ENCODE measurements at regions not wholly inside any gene's neighbourhood (a gene's known extent, or its start where the extent isn't known, plus 50 kb on each side); places are given as distances from the start of the nearest gene placed in this dataset.
"Not testable (repeated sequence)": the region's sequence is repeated elsewhere in the genome, so short reads cannot be mapped to it uniquely, and the experiment has no call there.

DNA sequence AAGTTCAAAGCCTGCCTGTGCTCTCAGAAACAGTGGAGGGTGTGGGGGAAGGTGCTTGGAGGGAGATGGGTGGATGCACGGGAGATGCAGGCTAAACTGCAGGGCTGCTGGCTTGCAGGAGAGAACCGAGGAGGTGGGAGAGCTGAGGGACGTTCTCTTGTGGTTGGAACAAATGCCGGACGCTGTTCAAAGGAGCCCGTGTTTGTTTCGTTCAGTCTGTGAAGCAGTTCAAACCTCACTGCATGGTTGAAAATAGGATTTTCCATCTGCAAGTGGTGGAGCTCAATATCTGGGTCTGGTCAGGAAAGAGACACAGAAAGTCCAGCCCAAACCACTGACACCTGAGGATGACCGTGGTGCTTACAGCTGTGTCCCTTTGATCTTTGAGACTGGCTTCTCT is 1241.8 kb downstream of the TMEM121 start:
- not testable (repeated sequence) for DNase-seq

DNA sequence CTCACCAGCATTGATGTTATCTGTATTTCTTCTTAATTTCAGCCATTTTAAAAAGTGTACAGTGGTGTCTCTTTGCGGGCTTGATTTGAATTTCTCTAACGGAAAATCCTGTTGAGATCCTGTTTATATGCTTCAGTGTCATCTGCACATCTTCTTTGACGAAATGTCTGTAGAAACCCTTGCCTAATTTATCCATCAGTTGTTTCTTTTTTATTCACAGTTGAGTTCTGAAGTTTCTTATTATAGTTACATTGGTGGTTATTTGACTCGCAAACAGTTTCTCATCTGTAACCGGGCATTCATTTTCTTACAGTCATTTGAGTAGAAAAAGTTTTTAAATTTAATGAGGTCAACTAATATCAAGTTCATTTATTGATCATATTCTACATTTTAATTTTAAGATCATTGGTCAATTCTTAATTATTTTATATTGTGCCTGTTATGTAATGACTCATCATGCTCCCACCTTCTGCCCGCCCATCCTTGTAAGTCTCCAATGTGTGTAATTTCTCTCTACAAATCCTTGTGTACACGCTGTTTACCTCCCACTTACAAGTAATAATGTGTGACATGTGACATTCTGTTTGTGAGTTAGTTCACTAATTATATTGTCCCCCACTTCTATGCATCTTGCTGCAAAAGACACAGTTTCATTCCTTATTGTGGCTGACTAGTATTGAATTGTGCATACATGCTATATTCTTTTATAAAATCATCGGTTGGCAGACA is 1242.8 kb downstream of the TMEM121 start:
- DNase-seq = not testable (repeated sequence)

DNA sequence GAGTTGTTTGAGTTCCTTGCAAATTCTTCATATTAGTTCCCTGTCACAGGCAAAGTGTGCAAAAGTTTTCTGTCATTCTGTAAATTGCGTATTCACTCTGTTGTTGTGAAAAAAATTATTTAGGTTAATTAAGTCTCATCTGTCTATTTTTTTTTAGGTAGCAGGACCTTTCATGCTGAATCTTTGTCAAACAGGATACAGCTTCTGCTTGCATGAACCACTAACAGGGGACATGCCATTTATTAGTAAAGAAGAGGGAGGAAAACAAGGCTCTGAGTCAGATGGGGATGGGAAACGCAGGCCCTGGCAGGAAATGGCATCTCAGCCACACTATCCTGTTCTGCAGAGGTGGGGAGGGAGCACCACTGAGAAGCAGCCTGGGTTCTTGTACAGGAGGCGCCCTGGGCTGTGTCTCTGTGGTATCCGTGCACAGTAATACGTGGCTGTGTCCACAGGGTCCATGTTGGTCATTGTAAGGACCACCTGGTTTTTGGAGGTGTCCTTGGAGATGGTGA is 1243.8 kb downstream of the TMEM121 start:
- not testable (repeated sequence) for DNase-seq

DNA sequence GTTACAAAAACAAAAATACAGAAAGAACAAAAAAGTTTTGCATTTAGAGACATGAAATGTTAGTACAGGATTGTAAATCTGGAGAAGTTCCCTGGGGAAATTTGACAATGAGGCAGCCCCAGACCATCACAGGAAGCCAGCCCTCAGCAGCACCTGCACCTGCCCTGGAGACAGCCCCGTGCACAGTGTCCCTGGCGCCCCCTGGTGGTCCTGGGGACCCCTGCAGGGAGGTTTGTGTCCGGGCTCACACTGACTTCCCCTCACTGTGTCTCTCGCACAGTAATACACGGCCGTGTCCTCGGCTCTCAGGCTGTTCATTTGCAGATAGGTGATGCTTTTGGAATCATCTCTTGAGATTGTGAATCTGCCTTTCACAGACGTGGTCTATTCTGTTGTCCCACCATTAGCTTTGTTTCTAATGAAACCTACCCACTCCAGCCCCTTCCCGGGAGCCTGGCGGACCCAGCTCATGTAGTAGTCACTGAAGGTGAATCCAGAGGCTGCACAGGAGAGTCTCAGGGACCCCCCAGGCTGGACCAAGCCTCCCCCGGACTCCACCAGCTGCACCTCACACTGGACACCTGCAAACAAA is 1248.6 kb downstream of the TMEM121 start:
- not testable (repeated sequence) for DNase-seq

DNA sequence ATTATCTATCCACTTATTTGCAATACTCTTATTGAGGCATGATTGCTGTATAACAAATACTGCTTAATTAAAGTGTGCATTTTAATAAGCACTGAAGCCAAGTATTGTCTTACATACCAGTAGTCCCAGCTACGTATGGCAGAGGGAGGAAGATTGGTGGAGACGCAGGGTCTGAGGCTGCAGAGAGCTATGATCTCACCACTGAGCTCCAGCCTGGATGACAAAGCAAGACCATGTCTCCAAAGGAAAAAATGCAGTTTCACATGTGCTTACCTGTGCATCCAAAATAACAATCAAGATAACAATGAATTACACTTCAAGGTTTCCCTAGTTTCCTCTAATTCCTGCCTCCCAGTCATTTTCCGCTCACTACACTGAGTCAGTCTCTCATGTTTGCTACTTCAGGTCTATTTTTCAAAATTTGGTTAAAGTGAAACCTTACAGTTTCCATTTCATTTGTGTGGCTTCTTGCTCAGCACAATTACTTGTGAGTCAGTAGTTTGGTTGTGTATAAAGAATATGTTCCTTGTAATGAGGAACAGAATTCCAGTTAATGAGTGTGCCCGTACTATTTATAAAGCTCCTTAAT is 1250.1 kb downstream of the TMEM121 start:
- no peak for DNase-seq

DNA sequence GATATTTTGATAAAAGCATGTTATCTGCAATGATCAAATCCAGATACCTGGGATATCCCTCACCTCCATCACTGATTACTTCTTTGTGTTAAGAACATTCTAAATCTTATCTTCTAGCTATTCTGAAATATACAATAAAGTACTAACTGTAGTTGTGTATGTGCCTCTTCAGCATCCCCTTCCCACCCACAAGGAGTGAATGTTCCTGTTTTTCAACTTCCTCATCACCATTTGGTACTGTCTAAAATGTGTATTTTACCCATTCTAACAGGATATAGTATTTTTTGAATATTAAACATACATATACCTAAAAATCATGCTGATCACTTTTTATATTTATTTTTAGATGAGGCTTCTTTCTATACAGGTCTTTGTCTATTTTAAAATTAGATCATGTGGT is 1252.6 kb downstream of the TMEM121 start:
- no peak for DNase-seq

DNA sequence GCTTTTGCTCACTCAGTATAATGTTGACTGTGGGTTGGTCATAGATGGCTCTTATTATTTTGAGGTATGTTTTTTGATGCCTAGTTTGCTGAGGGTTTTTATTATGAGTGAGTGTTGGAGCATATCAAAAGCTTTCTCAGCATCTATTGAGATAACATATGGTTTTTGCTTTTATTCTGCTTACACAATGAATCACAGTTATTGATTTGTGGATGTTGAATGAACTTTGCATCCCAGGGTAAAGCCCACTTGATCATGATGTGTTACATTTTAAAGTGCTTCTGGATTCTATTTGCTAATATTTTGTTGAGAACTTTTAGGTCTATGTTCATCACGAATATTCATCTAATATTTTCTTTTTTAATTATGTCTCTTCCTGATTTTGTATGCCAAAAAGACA is 1260.3 kb downstream of the TMEM121 start:
- DNase-seq = no peak

DNA sequence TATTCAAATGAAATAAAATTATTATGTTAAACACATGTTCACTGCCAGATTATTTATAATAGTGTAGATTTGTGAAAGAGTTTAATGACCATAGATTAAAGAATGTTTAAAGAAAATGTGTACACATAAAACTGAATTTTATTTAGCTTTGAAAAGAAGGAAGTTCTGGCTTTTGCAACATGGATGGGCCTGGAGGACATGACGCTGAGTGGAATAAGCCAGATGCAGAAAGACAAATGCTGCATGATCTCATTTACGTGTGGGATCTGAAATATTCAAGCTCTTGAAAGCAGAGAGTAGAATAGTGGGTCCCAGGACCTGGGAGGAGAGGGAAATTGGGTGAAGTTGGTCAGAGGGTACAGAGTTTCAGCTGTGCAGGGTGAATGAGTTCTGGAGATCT is 1261.2 kb downstream of the TMEM121 start:
- no peak for DNase-seq

DNA sequence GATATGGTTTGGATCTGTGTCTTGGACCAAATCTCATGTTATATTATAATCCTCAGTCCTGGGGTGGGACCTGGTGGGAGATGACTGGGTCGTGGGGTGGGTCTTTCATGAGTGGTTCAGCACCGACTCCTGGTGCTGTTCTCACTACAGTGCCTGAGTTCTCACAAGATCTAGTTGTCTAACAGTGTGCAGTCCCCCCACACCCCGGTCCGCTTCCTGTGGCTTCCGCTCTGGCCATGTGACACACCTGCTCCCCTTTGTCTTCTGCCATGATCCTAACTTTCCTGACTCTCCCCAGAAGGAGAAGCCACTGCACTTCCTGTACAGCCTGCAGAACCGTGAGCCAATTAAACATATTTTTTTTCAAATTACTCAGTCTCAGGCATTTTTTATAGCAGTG is 1262.2 kb downstream of the TMEM121 start:
- DNase-seq = no peak

DNA sequence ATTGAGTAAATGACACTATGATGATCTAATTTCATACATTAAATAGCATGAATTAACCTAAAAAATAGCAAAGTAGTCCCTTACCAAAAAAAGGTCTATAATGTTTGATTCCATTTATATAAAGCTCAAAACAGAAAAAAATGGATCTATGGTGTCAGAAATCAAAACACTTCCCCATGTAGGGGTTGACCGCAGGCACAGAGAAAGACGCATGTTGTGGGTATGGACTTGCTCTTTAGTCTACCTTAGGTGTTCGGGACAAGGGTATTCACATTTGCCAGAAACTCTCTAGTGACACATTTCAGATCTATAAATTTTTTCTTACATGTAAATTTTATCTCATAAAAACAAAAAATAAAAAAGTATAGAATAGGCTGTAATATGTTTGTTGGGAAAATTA is 1262.9 kb downstream of the TMEM121 start:
- DNase-seq = no peak

DNA sequence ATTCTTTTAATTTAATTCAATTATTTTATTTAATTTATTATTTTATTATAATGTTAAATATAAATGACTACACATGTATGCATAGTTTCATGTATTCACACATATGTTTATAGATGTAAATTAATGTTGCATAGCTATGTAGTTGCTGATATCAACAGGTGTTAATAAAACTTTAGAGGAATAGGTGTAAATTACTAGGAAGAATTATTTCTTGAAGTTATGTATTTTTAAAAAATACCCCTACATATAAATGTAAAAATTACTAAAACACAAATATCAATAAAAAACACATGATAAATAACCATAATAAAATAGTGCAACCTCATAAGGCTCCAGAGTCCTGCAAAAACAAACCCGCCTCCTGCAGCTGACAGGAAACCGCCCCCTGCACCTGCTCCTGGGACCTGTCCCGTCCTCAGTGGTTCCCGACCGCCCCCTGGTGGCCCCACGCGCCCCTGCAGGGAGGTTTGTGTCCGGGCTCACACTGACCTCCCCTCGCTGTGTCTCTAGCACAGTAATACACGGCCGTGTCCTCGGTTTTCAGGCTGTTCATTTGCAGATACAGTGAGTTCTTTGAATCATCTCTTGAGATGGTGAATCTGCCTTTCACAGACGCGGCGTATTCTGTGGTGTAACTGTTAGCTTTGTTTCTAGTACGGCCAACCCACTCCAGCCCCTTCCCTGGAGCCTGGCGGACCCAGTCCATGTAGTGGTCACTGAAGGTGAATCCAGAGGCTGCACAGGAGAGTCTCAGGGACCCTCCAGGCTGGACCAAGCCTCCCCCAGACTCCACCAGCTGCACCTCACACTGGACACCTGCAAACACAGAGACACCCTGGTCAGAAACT is 1264.0 kb downstream of the TMEM121 start:
- DNase-seq = peak; percentile 1

DNA sequence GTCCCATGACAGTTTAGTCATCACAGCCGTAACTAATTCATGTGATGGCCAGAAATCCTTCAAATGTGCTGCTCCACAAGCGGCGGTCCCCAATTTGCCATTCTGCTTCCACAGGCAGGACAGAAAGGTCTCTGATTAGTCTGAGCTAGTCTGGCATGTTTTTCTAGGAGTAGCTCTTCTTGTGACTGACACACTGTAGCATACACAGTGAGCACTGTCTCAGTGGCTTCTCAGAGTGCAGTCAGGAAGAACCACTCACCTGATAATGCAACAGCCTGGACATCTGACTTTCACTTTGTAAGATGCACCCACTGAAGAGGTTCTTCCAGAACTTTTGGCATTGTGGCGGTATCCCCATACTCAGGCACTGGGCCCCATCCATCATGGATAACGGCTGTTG is 1266.2 kb downstream of the TMEM121 start:
- DNase-seq = no peak

DNA sequence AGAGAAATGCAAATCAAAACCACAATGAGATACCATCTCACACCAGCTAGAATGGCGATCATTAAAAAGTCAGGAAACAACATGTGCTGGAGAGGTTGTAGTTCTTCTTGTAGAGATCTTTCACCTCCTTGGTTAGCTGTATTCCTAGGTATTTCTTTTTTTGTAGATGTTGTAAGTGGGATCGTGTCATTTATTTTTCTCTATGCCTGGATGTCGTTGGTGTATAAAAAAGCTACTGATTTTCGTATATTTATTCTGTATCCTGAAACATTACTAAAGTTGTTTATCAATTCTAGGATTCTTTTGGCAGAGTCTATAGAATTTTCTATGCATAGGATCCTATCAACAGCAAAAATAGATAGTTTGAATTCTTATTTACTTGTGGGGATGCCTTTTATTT is 1271.8 kb downstream of the TMEM121 start:
- DNase-seq = not testable (repeated sequence)

DNA sequence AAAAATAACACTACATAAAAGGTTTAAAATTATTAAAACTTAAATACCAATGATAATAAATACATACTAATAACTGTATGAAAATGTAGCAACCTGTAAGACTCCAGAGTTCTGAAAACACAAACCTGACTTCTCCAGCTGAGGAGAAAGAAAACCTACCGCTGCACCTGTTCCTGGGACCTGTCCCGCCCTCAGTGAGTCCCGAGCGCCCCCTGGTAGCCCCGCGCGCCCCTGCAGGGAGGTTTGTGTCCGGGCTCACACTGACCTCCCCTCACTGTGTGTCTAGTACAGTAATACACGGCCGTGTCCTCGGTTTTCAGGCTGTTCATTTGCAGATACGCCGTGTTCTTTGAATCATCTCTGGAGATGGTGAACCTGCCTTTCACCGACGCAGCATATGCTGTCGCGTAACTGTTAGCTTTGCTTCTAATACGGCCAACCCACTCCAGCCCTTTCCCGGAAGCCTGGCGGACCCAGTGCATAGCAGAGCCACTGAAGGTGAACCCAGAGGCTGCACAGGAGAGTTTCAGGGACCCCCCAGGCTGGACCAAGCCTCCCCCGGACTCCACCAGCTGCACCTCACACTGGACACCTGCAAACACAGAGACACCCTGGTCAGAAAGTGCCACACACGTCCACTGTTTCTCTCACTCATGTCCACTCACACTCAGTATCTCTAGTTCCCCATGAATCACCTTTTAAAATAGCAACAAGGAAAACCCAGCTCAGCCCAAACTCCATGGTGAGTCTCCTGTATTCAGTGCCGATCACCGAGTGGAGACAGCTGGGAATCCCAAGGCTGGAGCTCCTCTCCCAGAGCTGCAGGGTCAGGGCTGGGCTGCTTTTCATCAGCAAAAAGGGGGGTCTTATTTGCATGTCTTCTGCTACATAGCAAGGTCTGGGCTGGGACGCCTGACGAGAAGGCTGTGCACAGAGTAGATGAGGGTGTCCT is 1276.3 kb downstream of the TMEM121 start:
- no peak for DNase-seq

DNA sequence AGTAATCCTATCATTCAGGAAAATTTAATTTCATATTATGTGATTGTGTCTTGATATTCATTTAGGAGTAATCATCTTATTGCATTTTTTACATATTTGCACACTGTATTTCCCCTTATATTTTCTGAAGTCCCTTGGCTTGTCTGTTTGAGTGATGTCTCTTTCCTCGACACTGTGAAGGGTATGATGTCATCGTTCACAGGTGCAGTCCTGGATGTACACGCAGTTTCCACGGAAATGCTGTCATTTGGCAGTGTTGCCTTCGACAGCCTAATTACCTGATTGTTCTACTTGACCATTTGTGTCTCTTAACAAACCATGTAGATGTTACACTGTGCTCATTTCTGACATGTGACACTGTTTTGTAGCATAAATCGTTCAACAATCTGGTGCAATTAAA is 1277.0 kb downstream of the TMEM121 start:
- DNase-seq = no peak

DNA sequence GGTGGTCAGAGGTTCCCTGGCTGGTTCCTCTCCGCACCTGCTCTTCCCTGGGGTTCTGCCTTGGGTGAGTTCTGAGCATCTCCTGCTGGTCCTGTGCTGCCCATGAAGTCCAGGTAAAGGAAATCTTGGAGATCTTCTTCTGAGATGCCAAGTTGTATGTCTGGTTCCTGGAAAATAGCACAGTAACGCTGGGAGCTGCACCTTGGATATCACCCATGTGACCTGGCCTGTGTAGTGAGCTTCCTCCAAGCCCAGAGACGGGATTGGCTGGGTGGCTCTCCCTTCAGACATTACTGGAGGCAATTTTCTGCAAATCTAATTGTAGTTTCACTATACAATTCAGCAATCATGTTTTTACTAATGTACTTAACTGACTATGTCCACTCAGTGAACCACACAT is 1281.1 kb downstream of the TMEM121 start:
- DNase-seq = no peak

DNA sequence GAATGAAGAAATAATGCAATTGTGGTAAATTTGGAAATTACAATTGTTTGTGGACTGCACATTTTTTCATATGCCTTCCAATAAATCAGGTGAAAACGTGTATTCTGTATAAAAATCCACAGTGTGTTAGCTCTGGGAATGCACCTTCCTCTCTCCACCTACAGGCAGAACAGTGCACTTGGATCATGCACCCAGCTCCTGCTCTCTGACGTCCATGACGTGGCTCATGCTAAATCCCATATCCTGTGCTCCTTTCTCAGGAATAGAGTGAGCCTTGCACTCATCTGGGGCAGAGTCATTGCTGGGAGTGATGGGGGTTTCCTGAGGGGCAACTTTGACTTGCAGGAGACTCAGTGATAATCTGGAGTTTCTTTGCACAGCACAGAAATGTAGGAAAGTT is 1282.1 kb downstream of the TMEM121 start:
- DNase-seq = no peak

DNA sequence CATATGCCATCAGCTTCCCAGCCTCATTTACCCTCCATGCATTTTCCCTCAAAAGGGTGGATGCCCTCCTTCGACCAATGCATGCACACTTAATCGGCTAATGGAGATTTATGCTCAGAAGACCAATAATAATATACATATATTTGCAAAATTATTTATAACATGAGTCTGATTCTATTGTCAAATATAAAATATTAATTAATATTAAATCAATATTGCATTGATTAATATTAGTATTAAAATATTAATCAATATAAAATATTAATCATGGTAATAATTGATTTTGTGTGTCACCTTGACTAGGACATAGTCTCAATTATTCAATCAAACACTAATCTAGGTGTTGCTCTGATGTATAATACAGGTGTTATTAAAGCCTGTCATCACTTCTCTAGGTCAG is 1282.5 kb downstream of the TMEM121 start:
- no peak for DNase-seq

DNA sequence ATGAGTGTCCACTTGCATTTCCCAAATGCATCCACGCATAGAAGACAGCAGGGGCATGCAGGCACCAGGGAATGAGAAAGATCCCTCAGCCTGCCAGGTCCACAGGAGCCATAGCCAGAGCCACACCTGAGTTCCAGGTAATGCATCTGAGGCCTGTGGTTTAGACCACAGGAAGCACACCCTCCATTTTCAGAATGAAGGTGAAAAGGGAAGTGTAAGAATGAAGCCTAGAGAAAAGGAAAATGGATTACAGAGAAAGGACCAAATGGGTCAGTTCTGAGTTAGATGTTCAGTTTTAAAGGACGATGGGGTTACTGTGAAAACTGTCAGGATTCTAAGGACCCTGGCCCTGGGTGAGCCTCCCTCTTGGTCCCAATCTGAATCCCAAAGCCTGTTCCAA is 1283.2 kb downstream of the TMEM121 start:
- no peak for DNase-seq

DNA sequence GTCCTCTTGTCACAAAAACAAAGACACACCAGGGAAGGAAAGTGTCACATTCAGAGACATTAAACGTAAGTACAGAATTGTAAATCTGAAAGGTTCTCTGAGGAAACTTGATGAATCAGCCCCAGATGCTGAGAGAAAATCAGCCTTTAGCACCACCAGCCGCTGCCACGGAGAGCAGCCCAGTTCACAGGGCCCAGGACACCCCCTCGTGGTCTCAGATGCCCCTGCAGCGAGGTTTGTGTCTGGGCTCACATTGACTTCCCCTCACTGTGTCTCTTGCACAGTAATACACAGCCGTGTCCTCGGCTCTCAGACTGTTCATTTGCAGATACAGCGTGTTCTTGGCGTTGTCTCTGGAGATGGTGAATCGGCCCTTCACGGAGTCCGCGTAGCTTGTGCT is 1283.8 kb downstream of the TMEM121 start:
- DNase-seq = not testable (repeated sequence)

DNA sequence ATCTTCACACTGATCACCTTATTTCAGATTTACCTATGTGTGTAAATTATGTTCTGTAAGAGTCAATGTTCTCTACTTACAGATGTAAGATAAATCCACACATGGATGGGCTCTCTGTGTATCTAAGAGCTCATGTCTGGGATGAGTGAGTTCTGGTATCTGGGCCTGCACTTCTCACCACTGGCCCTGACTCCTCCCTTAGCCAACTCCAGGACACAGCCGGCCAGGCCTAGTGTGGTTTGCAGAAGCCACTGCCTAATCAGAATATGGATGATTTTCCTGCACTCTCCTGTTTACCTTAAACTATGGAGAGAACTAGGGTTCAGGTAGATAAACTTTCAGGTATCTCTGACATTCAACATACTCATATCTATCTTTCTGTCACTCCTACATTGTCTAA is 1284.8 kb downstream of the TMEM121 start:
- DNase-seq = no peak
